Rectal smooth muscle tissue (tissue), 1 donor: ENCODE measurements at regions not wholly inside any gene's neighbourhood (a gene's known extent, or its start where the extent isn't known, plus 50 kb on each side); places are given as distances from the start of the nearest gene placed in this dataset.
"Not testable (repeated sequence)": the region's sequence is repeated elsewhere in the genome, so short reads cannot be mapped to it uniquely, and the experiment has no call there.

Experiments used
- H3K27ac ChIP-seq: one replicate; pipeline ENCODE4 v1.7.0; 2013; ENCODE audit warnings: low read depth, low read length, inconsistent platforms
- H3K27me3 ChIP-seq: one replicate; pipeline ENCODE4 v1.7.0; 2013; ENCODE audit warnings: low read length; ENCODE audit not compliant: control insufficient read depth, insufficient read depth
- H3K36me3 ChIP-seq: one replicate; pipeline ENCODE4 v1.7.0; 2013; ENCODE audit warnings: low read length; ENCODE audit not compliant: control insufficient read depth, insufficient read depth
- H3K4me1 ChIP-seq: one replicate; pipeline ENCODE4 v1.7.0; 2013; ENCODE audit warnings: low read length; ENCODE audit not compliant: control insufficient read depth, insufficient read depth
- H3K4me3 ChIP-seq: one replicate; pipeline ENCODE4 v1.7.0; 2013; ENCODE audit warnings: low read length
- H3K9ac ChIP-seq: one replicate; pipeline ENCODE4 v1.7.0; 2013; ENCODE audit warnings: low read length

DNA sequence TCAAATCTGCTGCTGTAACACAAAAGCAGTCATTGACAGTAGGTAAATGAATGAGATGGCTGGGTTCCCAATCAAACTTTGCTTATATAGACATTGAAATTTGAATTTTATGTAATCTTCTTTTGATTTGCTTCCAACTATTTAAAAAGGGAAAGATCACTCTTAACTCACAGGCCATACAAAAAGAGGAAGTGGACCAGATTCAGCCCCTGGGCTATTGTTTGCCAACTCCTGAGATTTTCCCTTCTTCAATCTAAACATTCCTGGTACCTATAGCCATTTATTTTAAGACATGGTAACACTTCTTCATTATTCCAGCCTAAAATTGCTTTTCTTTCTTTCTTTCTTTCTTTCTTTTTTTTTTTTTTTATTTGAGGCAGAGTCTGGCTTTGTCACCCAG is 260.6 kb downstream of the TFAP2A start:
- H3K9ac ChIP-seq = no peak overlapping the region
- H3K4me1 ChIP-seq = no peaks in the 10 kb centered on the region

DNA sequence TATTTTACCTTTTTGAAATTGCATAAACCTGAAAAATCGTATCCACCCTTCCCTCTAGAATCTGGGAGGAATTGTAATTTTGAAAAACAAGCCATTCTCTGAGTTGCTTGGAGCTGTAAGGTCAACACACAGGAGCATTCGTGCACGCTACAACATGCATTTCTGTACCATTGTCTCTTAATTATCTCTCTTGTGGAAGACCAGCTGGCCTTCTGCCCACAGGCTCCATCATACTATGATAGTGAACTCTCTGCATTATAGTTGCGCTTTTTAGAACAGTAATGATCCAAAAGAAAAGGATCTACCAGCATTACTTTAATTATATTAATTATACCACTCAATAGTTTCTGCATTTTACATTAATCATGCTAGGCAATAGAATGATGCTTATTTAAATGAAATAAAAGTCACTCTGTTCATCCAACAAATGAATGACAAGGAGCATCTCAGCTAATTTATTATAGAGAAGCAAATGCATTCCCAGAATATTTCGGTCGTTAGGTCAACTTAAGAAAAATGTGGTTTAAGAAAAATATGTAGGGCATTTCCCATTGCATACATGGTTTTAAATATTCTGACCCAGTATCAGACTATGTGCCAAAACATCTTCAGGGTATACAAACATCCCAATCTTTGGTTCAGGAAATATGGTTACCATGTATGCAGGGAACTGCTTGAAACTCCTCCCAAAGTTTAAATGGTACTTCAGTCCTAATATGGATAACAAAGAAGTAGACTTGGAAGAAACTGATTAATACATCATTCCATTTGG is 263.5 kb downstream of the TFAP2A start:
- H3K4me1 ChIP-seq = no peaks in the 10 kb centered on the region
- no peak overlapping the region for H3K9ac ChIP-seq
- no peak overlapping the region for H3K4me3 ChIP-seq
- H3K27ac ChIP-seq = no peak overlapping the region
- H3K27me3 ChIP-seq = no peaks in the 10 kb centered on the region
- no peaks in the 10 kb centered on the region for H3K36me3 ChIP-seq

More for the DNA sequence above, 260.6 kb downstream of the TFAP2A start:
- H3K4me3 ChIP-seq = no peak overlapping the region
- no peaks in the 10 kb centered on the region for H3K27me3 ChIP-seq
- no peaks in the 10 kb centered on the region for H3K36me3 ChIP-seq
- no peak overlapping the region for H3K27ac ChIP-seq

DNA sequence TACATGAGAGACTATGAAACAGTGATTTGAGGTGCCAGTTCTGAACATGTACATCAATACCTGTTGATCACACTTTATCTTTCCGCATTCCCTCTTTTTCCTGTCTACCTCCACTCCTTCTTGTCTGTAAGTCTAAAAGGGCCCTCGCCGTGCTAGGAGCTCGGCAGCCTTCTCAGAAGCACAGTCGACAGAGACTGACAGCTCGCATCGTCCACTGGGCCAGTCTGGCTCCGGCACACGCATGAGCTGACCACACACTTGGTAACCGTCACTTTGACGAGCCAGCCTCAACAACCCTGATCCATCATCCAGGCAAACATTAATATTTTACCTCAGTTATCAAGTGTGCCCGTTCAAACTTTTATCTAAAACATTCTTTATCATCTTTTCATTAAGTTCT is 265.3 kb downstream of the TFAP2A start:
- Histone ChIP-seq H3K4me3 (no peak overlapping the region), H3K4me1 (no peaks in the 10 kb centered on the region), H3K9ac (no peak overlapping the region), H3K36me3 (no peaks in the 10 kb centered on the region), H3K27me3 (no peaks in the 10 kb centered on the region), H3K27ac (no peak overlapping the region)

DNA sequence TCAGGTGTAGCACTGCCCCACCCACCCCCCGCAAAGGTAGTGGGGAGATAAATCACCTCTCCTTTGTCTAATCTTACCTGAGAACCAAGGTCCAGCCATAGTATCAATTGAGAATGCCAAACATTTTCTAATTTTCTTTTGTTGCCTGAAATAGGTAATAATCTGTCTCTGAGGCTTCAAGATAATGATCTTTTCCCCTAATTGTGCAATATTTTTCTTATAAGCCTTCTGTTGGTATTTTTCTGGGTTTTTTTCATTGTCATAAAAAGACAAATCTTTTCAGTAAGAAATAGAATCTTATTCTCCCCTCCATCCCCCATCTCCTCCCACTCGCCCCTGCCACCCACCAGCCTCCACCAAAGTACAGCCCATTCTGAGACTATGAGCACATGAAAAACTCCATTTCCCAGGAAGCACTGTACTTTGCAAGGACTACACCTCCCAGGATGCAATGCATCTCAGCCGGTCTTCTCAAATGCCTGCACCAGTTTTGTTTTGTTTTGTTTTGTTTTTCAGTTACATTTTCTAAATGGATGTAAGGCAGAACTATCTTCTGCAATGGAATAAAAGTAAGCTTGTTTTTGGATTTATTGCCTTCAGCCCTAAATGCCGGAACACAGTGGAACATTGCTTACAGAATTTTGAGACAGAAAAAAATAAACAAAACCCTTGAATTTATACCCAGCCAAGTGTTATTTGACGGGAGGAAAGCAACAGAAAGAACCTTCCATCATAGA is 268.0 kb downstream of the TFAP2A start:
- no peaks in the 10 kb centered on the region for H3K27me3 ChIP-seq
- H3K36me3 ChIP-seq = no peaks in the 10 kb centered on the region
- H3K4me3 ChIP-seq = peak overlapping the region; percentile 2
- no peak overlapping the region for H3K9ac ChIP-seq
- H3K4me1 ChIP-seq = no peaks in the 10 kb centered on the region
- no peak overlapping the region for H3K27ac ChIP-seq

DNA sequence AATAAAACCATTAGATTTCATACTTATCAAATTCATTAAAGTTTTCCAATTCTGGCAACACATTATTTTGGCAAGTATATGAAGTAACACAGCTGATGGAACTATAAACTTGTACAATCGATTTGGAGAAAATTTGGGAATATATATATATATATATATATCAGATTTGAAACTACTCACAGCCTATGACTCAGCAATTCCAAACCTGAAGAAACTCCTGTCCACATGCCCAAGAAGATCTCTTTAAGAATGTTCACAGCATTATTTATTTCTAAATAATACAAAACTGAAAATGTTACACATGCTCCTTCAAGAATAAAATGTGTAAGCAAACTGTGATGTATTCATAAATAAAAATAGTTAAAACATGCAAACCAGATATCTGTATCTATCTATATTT is 270.1 kb downstream of the TFAP2A start:
- H3K9ac ChIP-seq = no peak overlapping the region
- no peak overlapping the region for H3K27ac ChIP-seq
- no peaks in the 10 kb centered on the region for H3K4me1 ChIP-seq
- H3K4me3 ChIP-seq = no peak overlapping the region
- H3K27me3 ChIP-seq = no peaks in the 10 kb centered on the region
- H3K36me3 ChIP-seq = no peaks in the 10 kb centered on the region

DNA sequence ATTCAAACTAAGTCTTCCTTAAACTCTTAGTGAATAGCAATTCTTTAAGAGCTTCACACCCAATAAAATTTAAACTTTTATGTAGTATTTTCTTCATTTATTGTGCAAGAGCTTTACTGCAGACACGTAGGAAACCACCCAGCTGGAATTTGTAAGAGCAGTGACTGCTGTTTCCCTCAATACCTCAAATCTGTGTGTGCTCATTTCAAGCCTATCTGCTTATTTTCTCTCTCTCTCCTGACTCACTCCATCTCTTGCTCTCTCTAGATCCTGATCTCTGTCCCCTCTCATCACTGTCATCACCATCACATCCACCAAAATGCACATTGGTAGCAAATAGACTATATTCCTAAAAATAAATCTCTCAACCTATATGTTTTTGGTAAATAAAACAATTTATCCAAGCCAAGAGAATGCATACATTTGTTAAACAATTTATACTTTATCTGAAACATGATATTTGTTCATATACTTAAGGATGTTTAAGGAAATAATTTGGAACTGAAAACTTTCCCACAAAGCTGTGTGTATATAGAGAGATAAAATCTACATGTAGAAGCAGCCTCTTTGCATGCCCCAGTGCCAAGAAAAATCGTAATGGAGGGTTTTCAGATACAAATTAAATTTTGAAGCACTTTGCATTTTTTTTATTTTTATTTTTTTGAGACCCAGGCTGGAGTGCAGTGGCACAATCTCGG is 273.0 kb downstream of the TFAP2A start:
- no peaks in the 10 kb centered on the region for H3K27me3 ChIP-seq
- H3K9ac ChIP-seq = no peak overlapping the region

DNA sequence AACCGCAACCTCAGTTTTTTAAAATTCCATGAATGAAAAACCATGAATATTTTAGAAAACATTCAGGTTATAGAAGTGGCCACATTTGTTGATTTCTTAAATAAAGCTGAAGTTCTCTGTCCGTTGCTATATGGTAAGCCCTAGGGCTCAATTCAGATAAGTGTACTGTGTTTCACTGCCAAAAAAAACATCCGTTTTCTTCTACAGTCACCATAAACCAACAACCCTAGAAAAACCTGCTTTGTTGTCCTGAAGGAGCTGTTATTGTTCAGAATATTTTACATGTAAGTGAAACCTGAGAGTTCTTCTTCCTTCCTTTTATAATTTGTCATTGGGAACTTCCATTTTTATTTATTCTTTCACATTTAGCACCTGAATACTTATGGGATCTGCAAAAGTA is 274.1 kb downstream of the TFAP2A start:
- Histone ChIP-seq H3K27ac (no peak overlapping the region), H3K9ac (no peak overlapping the region), H3K27me3 (no peaks in the 10 kb centered on the region), H3K36me3 (no peaks in the 10 kb centered on the region), H3K4me3 (no peak overlapping the region), H3K4me1 (no peaks in the 10 kb centered on the region)

More for the DNA sequence above, 273.0 kb downstream of the TFAP2A start:
- H3K27ac ChIP-seq = no peak overlapping the region
- H3K4me1 ChIP-seq = no peaks in the 10 kb centered on the region
- no peaks in the 10 kb centered on the region for H3K36me3 ChIP-seq
- H3K4me3 ChIP-seq = no peak overlapping the region

DNA sequence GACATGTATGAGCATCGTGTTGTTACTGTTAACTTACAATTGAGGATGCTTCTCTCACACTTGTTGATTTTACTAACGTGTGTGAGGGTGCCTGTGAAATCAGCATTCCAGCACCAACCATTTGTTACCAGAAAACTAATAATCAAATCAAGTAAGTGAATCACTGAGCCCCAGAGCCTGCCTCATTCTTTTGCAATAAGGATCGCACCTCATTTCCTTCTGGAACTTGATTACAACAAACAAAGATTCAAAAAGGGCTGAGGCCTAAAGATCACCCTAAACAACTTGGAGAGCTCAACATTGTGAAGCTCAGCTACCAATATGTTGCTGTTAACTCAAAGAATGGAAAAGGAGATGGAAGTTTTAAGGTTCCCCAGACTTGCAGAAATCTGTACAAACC is 274.7 kb downstream of the TFAP2A start:
- Histone ChIP-seq H3K27me3 (no peaks in the 10 kb centered on the region), H3K36me3 (no peaks in the 10 kb centered on the region), H3K27ac (no peak overlapping the region), H3K4me3 (no peak overlapping the region), H3K4me1 (no peaks in the 10 kb centered on the region), H3K9ac (no peak overlapping the region)

DNA sequence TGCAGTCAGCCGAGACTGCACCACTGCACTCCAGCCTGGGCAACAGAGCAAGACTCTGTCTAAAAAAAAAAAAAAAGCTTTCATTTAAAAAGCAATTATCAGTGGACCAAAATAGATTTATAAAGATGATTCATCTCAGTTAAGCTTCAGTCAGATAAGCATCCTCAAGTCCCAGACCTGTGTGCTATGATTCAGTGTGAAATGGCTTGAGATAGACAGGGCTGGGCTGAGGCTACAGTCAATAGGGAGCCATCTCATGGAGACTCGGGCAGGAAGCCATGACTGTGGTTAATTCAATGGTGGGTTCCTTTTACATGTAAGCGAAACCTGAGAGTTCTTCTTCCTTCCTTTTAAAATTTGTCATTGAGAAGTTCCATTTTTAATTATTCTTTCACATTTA is 276.0 kb downstream of the TFAP2A start:
- Histone ChIP-seq H3K4me3 (no peak overlapping the region), H3K27me3 (no peaks in the 10 kb centered on the region), H3K36me3 (no peaks in the 10 kb centered on the region), H3K9ac (no peak overlapping the region), H3K4me1 (no peaks in the 10 kb centered on the region), H3K27ac (no peak overlapping the region)

DNA sequence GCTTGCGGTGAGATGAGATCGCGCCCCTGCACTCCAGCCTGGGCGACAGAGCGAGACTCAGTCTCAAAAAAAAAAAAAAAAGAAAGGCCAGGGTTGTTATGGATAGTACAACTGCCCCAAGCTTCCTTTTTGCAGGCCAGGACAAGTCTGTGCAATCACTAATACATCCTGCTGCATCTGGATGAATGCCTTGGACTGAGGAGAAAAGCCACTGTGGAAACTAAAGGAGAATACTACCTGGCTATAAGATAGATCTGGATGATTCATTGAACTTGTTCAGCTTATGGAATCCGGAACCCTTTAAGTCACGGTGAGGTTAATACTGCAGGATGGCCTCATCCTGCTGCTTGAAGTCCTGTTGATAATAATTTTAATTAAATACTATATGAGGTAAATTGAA is 278.2 kb downstream of the TFAP2A start:
- no peak overlapping the region for H3K9ac ChIP-seq
- H3K4me1 ChIP-seq = no peaks in the 10 kb centered on the region
- H3K27ac ChIP-seq = no peak overlapping the region
- no peaks in the 10 kb centered on the region for H3K36me3 ChIP-seq
- H3K4me3 ChIP-seq = no peak overlapping the region
- no peaks in the 10 kb centered on the region for H3K27me3 ChIP-seq

DNA sequence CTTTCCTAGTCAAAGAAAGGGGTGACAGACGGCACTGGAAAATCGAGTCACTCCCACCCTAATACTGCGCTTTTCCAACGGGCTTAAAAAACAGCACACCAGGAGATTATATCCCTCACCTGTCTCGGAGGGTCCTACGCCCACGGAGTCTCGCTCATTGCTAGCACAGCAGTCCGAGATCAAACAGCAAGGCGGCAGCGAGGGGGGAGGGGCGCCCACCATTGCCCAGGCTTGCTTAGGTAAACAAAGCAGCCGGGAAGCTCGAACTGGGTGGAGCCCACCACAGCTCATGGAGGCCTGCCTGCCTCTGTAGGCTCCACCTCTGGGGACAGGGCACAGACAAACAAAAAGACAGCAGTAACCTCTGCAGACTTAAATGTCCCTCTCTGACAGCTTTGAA is 280.7 kb downstream of the TFAP2A start:
- H3K9ac ChIP-seq, H3K4me1 ChIP-seq, H3K27ac ChIP-seq, H3K27me3 ChIP-seq, H3K4me3 ChIP-seq, H3K36me3 ChIP-seq: not testable (repeated sequence)

DNA sequence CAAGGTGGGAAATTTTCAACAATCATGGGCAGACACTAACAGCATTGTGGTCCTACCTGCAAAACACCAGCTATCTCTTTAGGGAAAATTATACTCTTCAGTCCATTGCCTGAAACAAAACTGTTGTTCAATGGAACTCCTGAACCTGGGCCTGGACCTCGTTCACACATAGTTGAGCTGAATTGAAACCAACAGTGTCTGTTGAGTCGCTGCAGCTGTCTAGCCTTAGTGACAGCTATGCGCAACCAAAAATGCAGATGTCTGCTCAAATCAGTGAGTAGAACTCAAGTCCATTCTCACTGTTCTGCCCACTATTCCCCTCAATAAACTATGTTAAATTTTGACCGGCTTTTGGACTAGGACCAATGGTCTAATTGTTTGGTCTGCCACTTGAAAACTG is 286.2 kb downstream of the TFAP2A start:
- Histone ChIP-seq H3K9ac (no peak overlapping the region), H3K4me1 (no peaks in the 10 kb centered on the region), H3K27ac (no peak overlapping the region), H3K27me3 (no peaks in the 10 kb centered on the region), H3K4me3 (no peak overlapping the region), H3K36me3 (no peaks in the 10 kb centered on the region)
